GM18909 (cell line): ENCODE measurements at regions not wholly inside any gene's neighbourhood (a gene's known extent, or its start where the extent isn't known, plus 50 kb on each side); places are given as distances from the start of the nearest gene placed in this dataset.

Experiments
- ATAC-seq: cut with Tn5 transposase; IDR thresholded peaks from one replicate; pipeline ENCODE4 v1.9.1; 2021; ENCODE audit warnings: mild to moderate bottlenecking; ENCODE audit not compliant: unreplicated experiment, poor library complexity

DNA sequence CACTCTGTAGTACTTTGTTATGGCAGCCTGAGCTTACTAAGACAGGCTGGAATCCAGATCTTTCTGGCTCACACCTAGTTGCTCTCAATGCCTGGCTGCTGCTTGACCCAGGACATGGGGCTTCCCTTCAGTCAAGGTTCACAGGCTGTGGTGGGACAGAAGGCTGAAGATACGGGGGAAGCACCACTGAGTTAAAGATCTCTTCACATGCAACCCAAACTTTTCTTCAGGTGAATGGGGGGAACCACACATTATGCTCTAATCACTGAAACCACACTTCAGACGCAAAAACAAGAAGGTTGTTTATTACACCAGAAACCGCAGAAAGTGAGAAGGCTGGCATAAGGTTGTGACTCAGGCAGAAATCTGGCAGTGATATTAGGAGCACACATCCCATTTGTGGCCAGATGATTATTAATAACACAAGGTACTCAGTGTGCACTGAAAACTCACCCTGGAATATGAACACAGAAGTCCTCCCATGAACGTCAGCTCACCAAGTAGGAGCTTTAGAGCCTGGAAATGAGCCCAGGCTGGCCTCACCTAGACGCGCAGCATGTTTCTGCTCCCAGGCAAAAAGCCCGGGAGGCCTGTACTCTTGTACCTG, 230.5 kb upstream of the CHRNA7 start:
- peak; percentile 89 for ATAC-seq

GRCh38 chr15:31801152-31801551, 229.2 kb upstream of the CHRNA7 start:
- ATAC-seq = no peak

- ATAC-seq = no peak
These were observed 227.6 kb upstream of the CHRNA7 start for GRCh38 chr15:31802761-31803160.

GRCh38 chr15:31803388-31803884, 226.9 kb upstream of the CHRNA7 start:
- ATAC-seq = no peak

GRCh38 chr15:31805090-31805662, 225.1 kb upstream of the CHRNA7 start:
- no peak for ATAC-seq

DNA sequence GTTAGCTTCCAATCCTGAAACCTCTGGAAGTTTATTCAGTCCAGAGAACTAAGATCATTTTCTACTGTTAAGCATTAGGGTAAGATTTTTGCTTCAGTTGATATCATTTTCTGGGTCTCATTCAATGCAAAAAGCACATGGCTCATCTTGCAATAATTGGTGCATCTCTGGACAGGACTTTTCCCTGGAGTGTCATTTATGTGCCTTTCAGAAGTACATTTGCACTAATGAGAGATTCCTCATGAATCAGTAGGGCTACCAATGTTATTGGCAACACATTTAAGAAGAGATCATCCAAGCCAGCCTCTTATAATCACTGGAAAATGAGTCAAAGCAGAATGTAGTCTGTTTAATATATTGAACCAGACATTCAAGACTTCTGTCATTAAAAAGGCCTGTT, 224.2 kb upstream of the CHRNA7 start:
- ATAC-seq = no peak

DNA sequence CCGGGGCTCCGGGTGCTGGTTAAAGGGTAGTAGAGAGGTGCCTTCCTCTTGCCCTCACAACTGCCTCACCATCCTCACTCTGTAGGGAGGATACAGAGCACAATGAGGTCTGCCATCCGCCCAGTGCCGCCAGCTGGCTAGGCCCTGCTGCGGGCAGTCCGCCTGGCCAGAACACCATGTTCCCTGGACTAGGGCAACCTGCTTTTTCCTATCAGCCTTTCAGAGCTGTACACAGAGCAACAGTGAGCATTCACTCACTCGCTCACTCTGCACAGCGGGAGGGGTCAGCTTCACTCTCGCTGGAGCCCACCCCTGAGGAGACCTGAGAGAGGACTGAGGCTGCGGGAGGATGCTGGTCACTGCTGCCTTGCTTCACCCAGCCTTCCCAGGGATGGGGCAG, 218.7 kb upstream of the CHRNA7 start:
- ATAC-seq = no peak

DNA sequence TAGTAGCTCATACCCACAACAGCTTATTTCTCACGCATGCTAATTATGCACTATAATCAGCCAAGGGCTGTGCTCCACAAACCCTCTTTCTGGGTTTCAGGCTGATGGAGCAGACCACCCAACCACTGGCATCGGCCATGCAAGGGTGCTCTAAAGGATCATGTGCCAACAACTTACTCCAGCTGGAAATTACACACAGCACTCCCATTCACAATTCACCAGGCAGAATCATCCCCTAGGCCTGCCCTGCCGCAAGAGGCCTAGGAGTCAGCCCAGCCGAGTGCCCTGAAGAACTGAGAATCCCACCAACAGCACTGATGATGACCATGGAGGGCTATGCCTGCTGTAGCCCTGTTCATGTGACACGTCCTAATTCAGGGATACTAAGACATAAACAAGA, 216.2 kb upstream of the CHRNA7 start:
- ATAC-seq = no peak

GRCh38 chr15:31815411-31816155, 214.7 kb upstream of the CHRNA7 start:
- no peak for ATAC-seq

- no peak for ATAC-seq
These were observed 207.9 kb upstream of the CHRNA7 start for GRCh38 chr15:31822463-31822862.

DNA sequence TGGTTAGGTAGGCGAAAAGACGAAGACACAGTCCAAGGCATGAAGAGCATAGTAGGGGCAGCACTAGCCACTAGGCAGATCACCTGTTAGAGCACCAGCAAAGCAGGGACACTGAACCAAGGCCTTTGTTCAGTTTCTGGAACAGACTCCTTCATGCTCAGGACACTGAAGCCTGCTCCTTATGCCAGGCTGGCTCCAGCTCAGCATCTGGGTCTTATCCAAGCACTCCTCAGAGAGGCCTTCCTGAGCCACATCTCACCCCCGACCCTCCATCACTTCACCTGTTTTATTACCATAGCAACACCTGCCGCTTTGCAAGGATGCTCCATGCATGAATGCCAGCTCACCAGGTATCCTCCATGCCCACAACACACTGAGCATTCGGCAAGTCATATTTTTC, 206.3 kb upstream of the CHRNA7 start:
- no peak for ATAC-seq

DNA sequence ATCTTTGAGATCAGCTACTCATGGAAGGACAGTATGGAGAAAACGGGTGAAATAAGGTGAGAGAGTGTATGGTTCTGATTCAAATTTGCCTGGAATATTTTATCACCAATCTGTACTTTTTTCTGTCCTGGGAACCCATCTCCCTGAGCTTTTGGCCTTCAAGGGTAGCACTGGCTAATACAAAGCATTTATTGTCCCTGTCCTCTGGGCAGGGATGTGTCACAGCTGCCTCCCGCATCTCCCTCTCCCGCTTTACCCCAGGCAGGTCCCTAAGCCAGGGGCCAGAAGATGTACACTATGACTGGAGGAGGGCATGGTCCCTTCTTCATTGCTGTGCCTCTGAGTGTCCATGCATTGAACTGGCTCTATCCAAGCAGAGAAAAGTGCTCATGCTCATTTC, 201.7 kb upstream of the CHRNA7 start:
- ATAC-seq = no peak

DNA sequence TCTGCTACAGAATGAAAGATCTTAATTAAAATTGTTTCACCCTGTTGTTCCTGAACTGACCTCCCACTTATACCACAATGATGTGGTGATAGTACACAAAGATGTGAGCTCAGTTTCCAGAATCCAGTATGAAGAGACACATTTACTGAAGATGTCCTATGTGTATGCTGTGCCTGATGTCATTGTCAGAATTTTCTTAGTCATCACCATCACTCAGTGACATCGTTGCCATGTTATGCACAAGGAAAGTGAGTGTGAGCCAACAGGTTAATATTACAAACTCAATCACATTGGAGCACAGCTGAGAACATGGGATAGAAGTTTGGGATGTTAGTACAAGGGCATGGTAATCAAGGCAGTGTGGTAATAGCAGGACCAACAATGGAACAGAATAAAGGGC, 199.7 kb upstream of the CHRNA7 start:
- ATAC-seq = no peak

- no peak for ATAC-seq
These were observed 198.7 kb upstream of the CHRNA7 start for GRCh38 chr15:31831596-31831995.

DNA sequence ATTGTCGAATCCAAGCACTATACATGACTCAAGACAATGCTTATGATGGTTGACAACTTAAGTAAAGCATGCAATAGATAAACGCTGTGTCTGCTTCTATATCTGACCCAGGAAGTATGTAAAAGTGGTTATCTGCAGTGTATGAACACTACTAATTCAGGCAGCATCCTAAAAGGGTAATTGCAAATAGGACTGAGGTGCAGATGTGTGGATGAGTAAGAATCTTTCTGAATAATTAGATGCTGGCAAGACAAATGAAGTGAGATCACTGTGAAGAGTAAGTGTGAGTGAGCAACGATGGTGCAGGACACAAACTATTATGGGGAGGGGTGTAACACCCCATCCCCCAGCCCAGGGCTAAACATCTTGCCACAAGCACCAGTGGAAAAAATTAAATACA, 195.7 kb upstream of the CHRNA7 start:
- ATAC-seq = no peak

DNA sequence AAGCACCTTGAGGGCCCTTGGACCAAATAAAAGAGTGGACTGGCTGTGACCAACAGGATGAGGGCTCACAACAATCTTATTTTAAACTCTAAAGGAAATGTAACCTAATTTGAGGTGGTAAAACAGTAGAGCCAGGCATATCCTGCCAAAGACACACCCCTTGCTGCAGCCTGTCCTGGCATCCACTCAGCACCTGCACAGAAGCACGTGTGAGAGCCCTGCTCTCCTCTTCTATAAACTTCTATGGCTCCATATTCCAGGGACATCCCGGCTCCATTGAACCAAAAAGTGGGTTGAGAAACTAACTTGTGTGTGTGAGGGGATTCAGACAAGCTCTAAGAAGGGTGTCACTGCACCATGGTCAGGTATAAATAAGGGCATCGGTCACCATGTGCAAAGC, 190.9 kb upstream of the CHRNA7 start:
- no peak for ATAC-seq

GRCh38 chr15:31840849-31841476, 189.4 kb upstream of the CHRNA7 start:
- ATAC-seq = no peak

DNA sequence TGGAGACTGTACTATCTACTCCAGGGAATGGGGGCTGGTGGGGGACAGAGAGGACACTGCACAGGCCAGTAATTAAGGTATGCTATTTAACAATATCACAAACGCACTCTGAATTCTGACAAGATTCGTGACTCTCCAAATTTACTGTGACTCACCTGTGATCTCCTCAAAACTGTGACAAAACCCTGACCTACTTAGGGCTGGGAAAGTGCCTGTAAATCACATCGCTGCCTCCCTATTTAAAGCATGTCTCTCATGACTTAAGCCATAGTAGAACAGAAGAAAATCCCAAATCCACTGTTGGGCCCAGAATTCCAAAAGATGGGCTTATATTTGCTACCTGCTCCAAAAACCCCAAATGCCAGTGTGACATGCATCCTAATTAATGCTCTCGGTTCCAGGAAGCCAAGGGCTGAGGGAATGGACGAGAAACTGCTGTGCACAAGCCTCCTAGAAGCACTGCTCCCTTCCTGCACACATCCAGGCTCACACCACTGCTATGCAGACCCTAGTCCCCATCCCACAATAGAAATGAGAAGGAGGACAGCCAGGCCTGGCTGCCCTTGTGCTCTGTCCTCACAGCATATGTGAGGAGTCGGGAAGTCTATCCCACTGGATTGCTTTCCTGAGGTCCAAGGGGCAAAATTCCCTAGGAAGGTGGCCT, 187.7 kb upstream of the CHRNA7 start:
- no peak for ATAC-seq

- ATAC-seq = no peak
These were observed 186.8 kb upstream of the CHRNA7 start for GRCh38 chr15:31843426-31844055.

- ATAC-seq = no peak
These were observed 184.5 kb upstream of the CHRNA7 start for GRCh38 chr15:31845791-31846190.
